ENCODE measurements at regions not wholly inside any gene's neighbourhood (a gene's known extent, or its start where the extent isn't known, plus 50 kb on each side); places are given as distances from the start of the nearest gene placed in this dataset.

GRCh38 chr6:10230531-10230930 is 184.3 kb downstream of the TFAP2A start:
- no peaks in the 10 kb centered on the region for H3K27me3 ChIP-seq (ENCODE audit: control insufficient read depth, insufficient read depth, low read length)
- H3K9me3 ChIP-seq (replicated peaks; ENCODE audit: low read length) = peaks cover 4% of the 10 kb centered on the region
- no peak overlapping the region for H3K4me2 ChIP-seq (ENCODE audit: low read length)
- no peak overlapping the region for H3K9ac ChIP-seq (ENCODE audit: low read depth, low read length)
- H3K4me3 ChIP-seq (ENCODE audit: low read length) = no peak overlapping the region
- H3K4me1 ChIP-seq (ENCODE audit: control insufficient read depth, insufficient read depth, low read length) = no peaks in the 10 kb centered on the region
- no peaks in the 10 kb centered on the region for H3K36me3 ChIP-seq (ENCODE audit: insufficient read depth, low read length)

GRCh38 chr6:10223841-10224240 is 191.0 kb downstream of the TFAP2A start:
- H3K4me3 ChIP-seq (ENCODE audit: low read length) = no peak overlapping the region
- no peak overlapping the region for H3K4me2 ChIP-seq (ENCODE audit: low read length)
- H3K9me3 ChIP-seq (replicated peaks; ENCODE audit: low read length) = peaks cover 6% of the 10 kb centered on the region
- H3K9ac ChIP-seq (ENCODE audit: low read depth, low read length) = no peak overlapping the region
- no peaks in the 10 kb centered on the region for H3K36me3 ChIP-seq (ENCODE audit: insufficient read depth, low read length)
- H3K4me1 ChIP-seq (ENCODE audit: control insufficient read depth, insufficient read depth, low read length) = no peaks in the 10 kb centered on the region
- no peaks in the 10 kb centered on the region for H3K27me3 ChIP-seq (ENCODE audit: control insufficient read depth, insufficient read depth, low read length)

GRCh38 chr6:10221178-10221577 is 193.7 kb downstream of the TFAP2A start:
- Histone ChIP-seq H3K27me3 (ENCODE audit: control insufficient read depth, insufficient read depth, low read length) (no peaks in the 10 kb centered on the region), H3K4me1 (ENCODE audit: control insufficient read depth, insufficient read depth, low read length) (no peaks in the 10 kb centered on the region), H3K4me2 (ENCODE audit: low read length) (no peak overlapping the region), H3K9ac (ENCODE audit: low read depth, low read length) (no peak overlapping the region), H3K36me3 (ENCODE audit: insufficient read depth, low read length) (no peaks in the 10 kb centered on the region), H3K9me3 (replicated peaks; ENCODE audit: low read length) (peaks cover 6% of the 10 kb centered on the region), H3K4me3 (ENCODE audit: low read length) (no peak overlapping the region)

DNA sequence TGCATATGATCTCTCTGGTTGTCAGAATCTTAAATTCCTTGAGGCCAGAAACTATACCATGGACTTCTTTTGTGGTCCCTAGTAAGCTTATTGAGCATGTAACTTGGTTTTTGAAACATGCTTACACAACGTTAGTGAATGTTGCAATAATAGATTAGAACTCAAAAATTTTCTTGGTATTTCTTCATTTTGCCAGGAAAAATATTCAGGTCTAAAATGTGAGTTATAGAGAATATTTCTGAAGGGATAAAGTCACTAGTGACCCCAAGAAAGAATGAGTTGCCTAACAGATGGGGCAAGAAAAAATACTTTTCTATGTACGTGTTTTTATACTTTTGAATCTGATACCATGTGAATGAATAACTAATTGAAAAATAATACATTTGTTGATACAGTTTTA is 195.4 kb downstream of the TFAP2A start:
- H3K4me1 ChIP-seq (ENCODE audit: control insufficient read depth, insufficient read depth, low read length) = no peaks in the 10 kb centered on the region
- no peaks in the 10 kb centered on the region for H3K36me3 ChIP-seq (ENCODE audit: insufficient read depth, low read length)
- H3K9me3 ChIP-seq (replicated peaks; ENCODE audit: low read length) = no peaks in the 10 kb centered on the region
- no peak overlapping the region for H3K9ac ChIP-seq (ENCODE audit: low read depth, low read length)
- no peak overlapping the region for H3K4me3 ChIP-seq (ENCODE audit: low read length)
- H3K27me3 ChIP-seq (ENCODE audit: control insufficient read depth, insufficient read depth, low read length) = no peaks in the 10 kb centered on the region
- H3K4me2 ChIP-seq (ENCODE audit: low read length) = no peak overlapping the region

GRCh38 chr6:10217111-10217510 is 197.8 kb downstream of the TFAP2A start:
- H3K4me1 ChIP-seq (ENCODE audit: control insufficient read depth, insufficient read depth, low read length) = no peaks in the 10 kb centered on the region
- H3K9me3 ChIP-seq (replicated peaks; ENCODE audit: low read length) = no peaks in the 10 kb centered on the region

DNA sequence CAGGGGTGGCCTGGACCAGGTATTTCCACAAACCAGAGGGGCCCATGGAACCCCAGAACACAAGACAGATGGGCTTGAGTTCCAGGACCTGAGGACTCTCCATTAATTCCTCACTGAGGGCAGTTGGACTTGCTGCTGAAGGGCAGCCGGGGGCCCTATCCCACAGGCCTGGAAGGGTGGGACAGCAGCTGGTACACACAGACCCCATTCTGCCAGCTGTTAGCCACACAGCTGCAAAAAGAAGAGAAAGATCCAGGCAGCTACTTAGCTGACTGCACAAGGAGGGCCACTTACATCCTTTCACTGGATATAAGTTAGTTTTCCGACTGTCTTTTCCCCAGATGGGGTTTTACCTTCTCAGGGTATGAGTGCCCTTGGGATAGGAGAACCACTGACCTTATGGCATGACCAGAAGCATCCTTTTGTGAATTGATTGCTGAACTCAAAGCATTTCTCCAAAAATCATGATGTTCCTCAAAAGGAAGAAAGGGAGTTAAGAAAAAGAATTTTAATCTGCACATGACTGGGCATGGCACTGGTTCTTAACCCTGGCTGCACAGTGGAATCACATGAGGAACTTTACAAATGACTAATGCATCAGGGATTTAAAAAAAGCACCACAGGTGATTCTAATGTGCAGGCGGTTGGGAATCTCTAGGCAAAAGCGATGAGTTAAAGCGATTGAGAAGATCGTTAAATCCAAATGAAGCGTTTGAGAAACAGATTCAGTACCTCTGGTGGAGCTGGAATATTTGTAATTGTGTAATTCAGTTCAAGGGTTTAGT is 199.4 kb downstream of the TFAP2A start:
- H3K9ac ChIP-seq (ENCODE audit: low read depth, low read length) = no peak overlapping the region
- peaks cover 5% of the 10 kb centered on the region for H3K9me3 ChIP-seq (replicated peaks; ENCODE audit: low read length)
- no peak overlapping the region for H3K4me3 ChIP-seq (ENCODE audit: low read length)
- no peaks in the 10 kb centered on the region for H3K36me3 ChIP-seq (ENCODE audit: insufficient read depth, low read length)
- no peaks in the 10 kb centered on the region for H3K27me3 ChIP-seq (ENCODE audit: control insufficient read depth, insufficient read depth, low read length)
- no peak overlapping the region for H3K4me2 ChIP-seq (ENCODE audit: low read length)
- no peaks in the 10 kb centered on the region for H3K4me1 ChIP-seq (ENCODE audit: control insufficient read depth, insufficient read depth, low read length)

More at GRCh38 chr6:10217111-10217510, 197.8 kb downstream of the TFAP2A start:
- Histone ChIP-seq H3K4me3 (ENCODE audit: low read length) (no peak overlapping the region), H3K27me3 (ENCODE audit: control insufficient read depth, insufficient read depth, low read length) (no peaks in the 10 kb centered on the region), H3K4me2 (ENCODE audit: low read length) (no peak overlapping the region), H3K36me3 (ENCODE audit: insufficient read depth, low read length) (no peaks in the 10 kb centered on the region), H3K9ac (ENCODE audit: low read depth, low read length) (no peak overlapping the region)

- H3K27me3 ChIP-seq (ENCODE audit: control insufficient read depth, insufficient read depth, low read length) = no peaks in the 10 kb centered on the region
- no peak overlapping the region for H3K4me2 ChIP-seq (ENCODE audit: low read length)
- H3K4me3 ChIP-seq (ENCODE audit: low read length) = no peak overlapping the region
- H3K9me3 ChIP-seq (replicated peaks; ENCODE audit: low read length) = peaks cover 5% of the 10 kb centered on the region
- H3K4me1 ChIP-seq (ENCODE audit: control insufficient read depth, insufficient read depth, low read length) = no peaks in the 10 kb centered on the region
- H3K36me3 ChIP-seq (ENCODE audit: insufficient read depth, low read length) = no peaks in the 10 kb centered on the region
- no peak overlapping the region for H3K9ac ChIP-seq (ENCODE audit: low read depth, low read length)
Measured at GRCh38 chr6:10210052-10210451, 204.8 kb downstream of the TFAP2A start.

GRCh38 chr6:10205892-10206291 is 209.0 kb downstream of the TFAP2A start:
- Histone ChIP-seq H3K4me3 (ENCODE audit: low read length) (no peak overlapping the region), H3K36me3 (ENCODE audit: insufficient read depth, low read length) (no peaks in the 10 kb centered on the region), H3K9ac (ENCODE audit: low read depth, low read length) (no peak overlapping the region), H3K4me2 (ENCODE audit: low read length) (no peak overlapping the region), H3K4me1 (ENCODE audit: control insufficient read depth, insufficient read depth, low read length) (no peaks in the 10 kb centered on the region), H3K9me3 (replicated peaks; ENCODE audit: low read length) (peaks cover 5% of the 10 kb centered on the region), H3K27me3 (ENCODE audit: control insufficient read depth, insufficient read depth, low read length) (no peaks in the 10 kb centered on the region)

GRCh38 chr6:10205120-10205519 is 209.8 kb downstream of the TFAP2A start:
- Histone ChIP-seq H3K4me2 (ENCODE audit: low read length) (no peak overlapping the region), H3K9me3 (replicated peaks; ENCODE audit: low read length) (peaks cover 5% of the 10 kb centered on the region), H3K36me3 (ENCODE audit: insufficient read depth, low read length) (no peaks in the 10 kb centered on the region), H3K4me3 (ENCODE audit: low read length) (no peak overlapping the region), H3K9ac (ENCODE audit: low read depth, low read length) (no peak overlapping the region), H3K4me1 (ENCODE audit: control insufficient read depth, insufficient read depth, low read length) (no peaks in the 10 kb centered on the region), H3K27me3 (ENCODE audit: control insufficient read depth, insufficient read depth, low read length) (no peaks in the 10 kb centered on the region)

DNA sequence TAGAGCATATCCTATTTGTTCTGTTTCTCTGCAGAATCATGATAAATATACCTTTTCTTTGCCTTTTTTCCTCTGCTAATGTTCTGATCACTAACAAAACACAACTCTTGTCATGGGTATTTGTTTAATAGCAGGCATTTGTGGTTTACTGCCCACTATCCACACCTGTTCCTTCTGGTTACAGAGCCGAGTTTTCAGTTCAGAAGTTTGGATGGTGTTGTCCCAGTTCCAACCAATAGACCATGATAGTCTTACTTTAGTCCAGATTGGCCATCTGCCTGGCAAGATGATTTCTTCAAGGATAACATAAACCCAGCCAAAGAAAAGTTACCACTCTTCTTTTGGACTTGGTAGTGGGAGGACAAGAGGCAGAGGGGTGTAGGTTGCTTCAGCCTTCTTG is 211.2 kb downstream of the TFAP2A start:
- Histone ChIP-seq H3K4me1 (ENCODE audit: control insufficient read depth, insufficient read depth, low read length) (no peaks in the 10 kb centered on the region), H3K36me3 (ENCODE audit: insufficient read depth, low read length) (no peaks in the 10 kb centered on the region)

GRCh38 chr6:10202581-10202980 is 212.3 kb downstream of the TFAP2A start:
- peaks cover 5% of the 10 kb centered on the region for H3K9me3 ChIP-seq (replicated peaks; ENCODE audit: low read length)
- H3K9ac ChIP-seq (ENCODE audit: low read depth, low read length) = no peak overlapping the region
- no peak overlapping the region for H3K4me2 ChIP-seq (ENCODE audit: low read length)
- no peak overlapping the region for H3K4me3 ChIP-seq (ENCODE audit: low read length)
- H3K36me3 ChIP-seq (ENCODE audit: insufficient read depth, low read length) = no peaks in the 10 kb centered on the region
- no peaks in the 10 kb centered on the region for H3K27me3 ChIP-seq (ENCODE audit: control insufficient read depth, insufficient read depth, low read length)
- H3K4me1 ChIP-seq (ENCODE audit: control insufficient read depth, insufficient read depth, low read length) = no peaks in the 10 kb centered on the region

More for the DNA sequence above, 211.2 kb downstream of the TFAP2A start:
- H3K4me2 ChIP-seq (ENCODE audit: low read length) = no peak overlapping the region
- H3K4me3 ChIP-seq (ENCODE audit: low read length) = no peak overlapping the region
- H3K9ac ChIP-seq (ENCODE audit: low read depth, low read length) = no peak overlapping the region
- H3K9me3 ChIP-seq (replicated peaks; ENCODE audit: low read length) = peaks cover 5% of the 10 kb centered on the region
- H3K27me3 ChIP-seq (ENCODE audit: control insufficient read depth, insufficient read depth, low read length) = no peaks in the 10 kb centered on the region

Data from skeletal muscle satellite cell (primary cell).